Hematopoietic multipotent progenitor cell treated with erythropoietin and hydrocortisone succinate and interleukin-3 and kit ligand, for 17 days (in vitro differentiated cells): ENCODE measurements at regions not wholly inside any gene's neighbourhood (a gene's known extent, or its start where the extent isn't known, plus 50 kb on each side); places are given as distances from the start of the nearest gene placed in this dataset.

Experiments used
- DNase-seq: peaks from one replicate; pipeline ENCODE4 v3.0.0-alpha.2; 2015; ENCODE audit warnings: low spot score

GRCh38 chr3:188940573-188940932, 231.2 kb upstream of the TPRG1 start:
- DNase-seq, result no peak

DNA sequence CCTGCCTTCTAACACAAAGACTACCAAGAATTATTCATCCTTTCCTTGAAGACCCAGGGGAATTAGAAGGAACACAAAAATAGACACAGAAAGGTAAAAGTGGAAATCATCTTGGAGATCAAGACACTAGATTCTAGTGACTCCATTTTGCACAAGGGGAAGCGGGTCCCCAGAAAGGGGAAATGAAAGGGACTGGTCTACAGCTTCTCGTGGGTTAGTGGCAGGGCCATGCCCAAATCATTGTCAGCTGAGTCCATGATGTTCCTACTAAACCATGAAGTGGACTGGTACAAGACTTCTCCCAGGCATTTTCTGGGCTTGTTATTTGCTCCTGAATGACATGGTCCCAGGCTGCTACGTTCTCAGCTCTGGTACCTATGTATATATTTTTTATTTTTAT, 230.7 kb upstream of the TPRG1 start:
- no peak for DNase-seq

DNA sequence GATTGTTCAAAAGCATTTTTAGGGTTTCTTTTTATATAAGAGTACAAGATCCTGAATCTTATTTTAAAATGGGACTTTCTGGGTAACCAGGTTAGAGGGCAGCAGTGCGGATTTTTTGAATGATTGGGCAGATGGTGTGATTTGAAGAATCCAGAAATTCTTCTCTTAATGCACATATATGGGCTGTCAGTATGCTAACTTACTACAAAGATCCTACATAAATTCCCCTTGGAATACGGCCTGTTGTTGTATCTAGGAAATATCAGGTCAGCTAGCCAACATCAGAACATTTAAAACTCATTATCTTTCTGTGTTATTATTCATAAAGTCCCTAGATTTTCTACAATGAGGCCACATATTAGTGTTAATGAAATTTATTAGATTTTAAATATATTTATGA, 229.6 kb upstream of the TPRG1 start:
- no peak for DNase-seq

DNA sequence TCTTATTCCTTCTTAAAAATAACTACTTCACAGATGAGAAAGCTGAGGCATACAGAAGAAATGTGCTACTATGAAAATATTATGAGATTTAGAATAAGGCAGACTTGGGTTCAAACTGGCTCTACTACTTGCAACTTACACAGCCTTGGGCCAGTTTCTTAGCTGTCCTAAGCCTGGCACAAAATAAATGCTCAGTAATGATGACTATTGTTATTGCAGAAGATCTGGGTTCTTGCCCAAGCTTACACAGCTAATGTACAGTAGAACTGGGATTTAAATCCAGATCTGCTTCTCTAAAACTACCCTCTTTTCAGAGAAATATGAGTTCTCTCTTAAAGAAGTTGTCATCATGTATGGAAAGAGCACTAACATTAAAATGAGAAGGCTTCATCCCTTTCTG, 228.2 kb upstream of the TPRG1 start:
- no peak for DNase-seq

- no peak for DNase-seq
These were observed 227.7 kb upstream of the TPRG1 start for GRCh38 chr3:188944108-188944507.

DNA sequence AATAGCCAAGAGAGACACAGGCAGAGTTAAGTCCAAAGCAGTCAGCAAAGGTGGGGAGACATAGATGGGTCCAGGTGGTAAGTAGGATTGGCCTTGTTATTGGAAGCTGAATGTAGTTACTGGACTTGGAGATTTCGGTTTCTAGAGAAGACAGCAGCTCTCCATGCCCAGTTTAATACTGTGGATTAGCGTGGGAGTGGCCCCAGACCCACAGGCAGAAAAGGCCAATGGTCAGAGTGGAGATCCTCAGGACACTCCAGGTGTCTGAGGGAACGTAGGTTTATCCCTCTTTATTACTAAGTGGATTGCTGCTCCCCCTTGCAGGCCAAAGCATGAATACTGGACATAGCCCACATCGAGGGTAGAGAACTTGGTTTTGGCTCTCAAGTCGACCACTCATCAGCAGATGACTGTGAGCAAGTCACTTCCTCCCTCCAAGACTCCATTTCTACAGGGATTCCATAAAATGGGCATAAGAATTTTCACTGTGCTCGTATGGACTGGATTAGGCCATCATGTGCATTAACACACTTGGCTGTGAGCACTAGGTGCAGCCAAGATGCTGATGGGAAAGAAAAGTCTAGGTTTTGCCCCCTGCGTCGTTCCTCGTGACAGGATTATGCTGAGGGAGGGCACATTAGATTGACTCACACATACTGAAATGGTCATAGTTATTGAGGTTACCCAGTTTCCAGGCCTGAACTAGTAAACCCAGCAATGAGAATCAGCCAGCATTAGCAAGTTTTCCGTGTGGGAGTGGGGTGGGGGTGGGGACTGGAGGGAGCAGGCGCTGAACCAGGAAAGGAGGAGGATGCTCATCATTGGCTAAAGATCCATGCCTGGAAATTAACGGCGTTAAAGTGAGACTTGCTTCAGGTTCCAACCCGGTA, 225.2 kb upstream of the TPRG1 start:
- no peak for DNase-seq

DNA sequence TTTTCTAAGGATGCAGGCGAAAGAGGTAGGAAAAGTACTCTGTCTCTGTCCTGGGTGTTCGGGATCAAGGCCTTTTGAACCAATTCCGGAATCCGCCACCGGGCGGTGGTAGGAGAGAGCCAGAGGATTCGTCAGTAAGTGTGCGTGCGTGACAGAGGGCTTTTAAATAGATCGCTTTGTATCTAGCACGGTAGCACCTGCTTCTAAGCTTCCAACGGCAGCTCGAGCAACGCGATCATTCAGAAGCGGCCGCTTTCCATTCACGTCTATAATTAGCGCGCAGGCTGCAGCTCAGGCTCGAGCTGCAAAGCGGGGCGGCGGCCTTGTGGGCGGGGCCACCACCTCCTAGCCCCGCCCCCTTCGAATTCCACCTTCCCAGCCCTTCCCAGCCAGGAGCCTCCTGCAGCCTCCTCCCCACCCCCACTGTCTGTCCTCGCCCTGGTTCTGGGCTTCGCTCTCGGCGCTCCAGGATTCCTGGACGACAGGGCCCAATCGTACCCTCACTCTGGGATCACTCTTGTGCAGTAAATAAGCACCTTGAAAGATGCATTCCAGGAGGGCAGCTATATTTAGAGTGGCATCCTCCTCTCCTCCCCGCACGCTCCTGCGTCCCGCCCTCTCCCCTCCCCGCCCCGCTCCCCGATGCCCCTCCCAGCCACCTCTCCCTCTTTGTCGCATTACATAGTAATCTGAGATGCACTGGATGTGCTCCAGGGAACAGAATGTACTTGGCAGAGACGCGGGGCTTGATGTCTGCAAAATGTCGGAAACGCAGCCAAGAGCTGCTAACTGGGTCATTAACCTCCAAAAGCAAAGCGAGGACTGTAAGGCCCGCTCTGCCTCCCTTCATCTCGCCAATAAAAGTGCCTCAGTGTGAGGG, 224.1 kb upstream of the TPRG1 start:
- no peak for DNase-seq

GRCh38 chr3:188948281-188948996, 223.3 kb upstream of the TPRG1 start:
- no peak for DNase-seq

DNA sequence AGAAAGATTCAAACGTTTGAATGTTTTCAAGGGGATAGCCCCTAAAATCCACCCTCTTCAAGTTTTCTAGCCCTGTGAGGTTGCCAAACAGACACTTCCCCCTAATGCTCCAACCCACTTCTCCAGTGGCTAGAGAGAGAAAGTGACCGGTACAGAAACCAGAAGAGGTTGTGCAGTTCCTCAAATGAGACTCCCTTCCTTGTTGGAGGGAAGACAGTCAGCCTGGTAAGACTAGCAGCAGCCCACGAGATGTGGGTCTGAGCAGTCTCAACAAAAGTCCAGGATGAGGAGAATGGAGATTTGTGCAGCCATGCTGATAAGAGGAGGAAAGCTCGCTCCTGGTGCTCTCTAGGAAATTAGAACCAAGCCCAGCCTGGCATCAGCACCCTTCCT, 222.8 kb upstream of the TPRG1 start:
- DNase-seq, result no peak

GRCh38 chr3:188949456-188949855, 222.3 kb upstream of the TPRG1 start:
- DNase-seq, result no peak

DNA sequence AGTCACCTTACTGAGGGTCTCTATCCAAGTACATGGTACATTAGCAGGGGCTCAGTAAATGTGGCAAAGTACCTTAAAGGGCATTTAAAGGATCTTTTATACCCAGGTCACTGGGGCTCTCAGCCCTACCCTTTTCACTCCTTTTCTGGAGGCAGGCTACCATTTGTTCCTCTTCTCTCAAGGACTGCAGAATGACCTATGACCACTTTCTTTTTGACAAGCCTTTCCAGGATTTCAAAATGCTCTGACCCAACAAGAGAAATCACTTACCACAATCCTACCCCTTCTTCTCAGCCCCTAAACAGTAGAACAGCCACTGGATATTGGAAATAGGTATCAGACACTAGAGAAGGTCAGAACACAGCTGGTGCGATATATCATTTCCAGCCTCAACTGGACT, 221.8 kb upstream of the TPRG1 start:
- no peak for DNase-seq

DNA sequence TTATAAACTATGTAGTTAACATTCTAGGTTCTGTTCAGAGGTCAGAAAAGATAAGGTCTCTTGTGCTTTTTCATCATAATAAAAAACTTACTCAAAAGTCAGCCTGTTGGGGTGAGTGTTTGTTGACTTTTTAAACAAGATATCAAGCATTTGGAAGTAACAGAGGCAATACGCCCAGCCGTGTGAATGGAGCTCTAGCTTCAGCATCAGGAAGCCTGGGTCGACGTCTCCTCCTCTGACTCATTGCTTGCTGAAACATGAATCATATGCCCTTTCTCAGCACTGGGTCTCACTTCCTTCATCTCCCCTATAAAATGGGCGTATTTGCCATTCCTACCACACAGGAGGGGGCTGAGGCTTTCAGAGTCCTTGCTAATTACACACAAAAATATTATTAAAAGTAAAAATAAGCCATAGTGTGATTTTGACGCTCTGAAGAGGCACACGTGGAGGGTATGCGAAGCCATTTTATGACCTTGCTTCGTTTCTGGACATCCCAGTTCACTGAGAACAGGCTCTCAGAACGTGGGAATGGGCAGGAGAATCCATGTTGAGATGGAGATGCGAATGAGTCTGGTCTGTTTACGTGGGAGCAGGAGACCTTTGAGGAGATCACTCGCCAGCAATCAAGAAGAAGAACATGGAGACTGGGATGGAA, 220.8 kb upstream of the TPRG1 start:
- no peak for DNase-seq

DNA sequence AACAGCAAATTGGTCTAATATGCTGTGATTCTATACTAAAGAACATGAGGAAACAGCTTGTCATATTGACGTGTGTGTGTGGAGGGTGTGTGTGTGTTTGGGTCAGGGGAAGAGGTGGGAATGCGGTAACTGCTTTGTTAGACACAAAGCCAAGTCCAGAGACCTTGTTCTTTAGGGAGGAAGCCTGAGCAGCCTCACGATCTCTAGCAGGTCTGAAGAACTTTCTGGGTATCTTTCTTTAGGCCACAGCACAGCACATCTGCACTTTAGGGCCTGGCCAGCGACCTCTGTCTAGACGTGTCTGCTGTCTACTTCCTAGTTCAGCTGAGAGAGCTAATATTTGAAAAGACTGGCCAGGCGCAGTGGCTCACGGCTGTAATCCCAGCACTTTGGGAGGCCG, 220.0 kb upstream of the TPRG1 start:
- DNase-seq, result no peak

- peak; percentile 39 for DNase-seq
These were observed 217.1 kb upstream of the TPRG1 start for GRCh38 chr3:188954590-188955208.

DNA sequence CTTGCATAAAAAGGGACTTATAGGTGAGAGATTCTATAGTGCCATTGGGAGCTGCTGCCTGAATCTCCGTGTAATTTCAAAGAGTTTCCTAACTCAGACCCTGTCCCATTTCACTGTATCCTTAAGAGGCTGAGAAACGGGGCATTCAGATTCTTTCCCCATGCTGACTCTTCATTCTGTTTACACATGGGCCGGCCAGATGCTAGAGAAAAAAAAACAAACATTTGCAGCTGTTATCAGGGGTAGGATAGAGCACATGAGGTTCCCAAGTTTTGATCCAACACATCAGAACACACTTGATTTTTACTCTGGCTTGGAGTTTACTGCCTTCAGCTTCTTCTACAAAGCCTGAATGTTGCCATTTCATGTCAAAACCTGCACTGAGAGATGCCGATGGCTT, 215.9 kb upstream of the TPRG1 start:
- DNase-seq, result no peak

- peak; percentile 9 for DNase-seq
These were observed 214.8 kb upstream of the TPRG1 start for GRCh38 chr3:188956839-188957489.

- no peak for DNase-seq
These were observed 212.8 kb upstream of the TPRG1 start for GRCh38 chr3:188959013-188959412.

GRCh38 chr3:188962253-188963247, 209.2 kb upstream of the TPRG1 start:
- DNase-seq, result no peak

- DNase-seq, result no peak
These were observed 206.8 kb upstream of the TPRG1 start for GRCh38 chr3:188964957-188965356.

DNA sequence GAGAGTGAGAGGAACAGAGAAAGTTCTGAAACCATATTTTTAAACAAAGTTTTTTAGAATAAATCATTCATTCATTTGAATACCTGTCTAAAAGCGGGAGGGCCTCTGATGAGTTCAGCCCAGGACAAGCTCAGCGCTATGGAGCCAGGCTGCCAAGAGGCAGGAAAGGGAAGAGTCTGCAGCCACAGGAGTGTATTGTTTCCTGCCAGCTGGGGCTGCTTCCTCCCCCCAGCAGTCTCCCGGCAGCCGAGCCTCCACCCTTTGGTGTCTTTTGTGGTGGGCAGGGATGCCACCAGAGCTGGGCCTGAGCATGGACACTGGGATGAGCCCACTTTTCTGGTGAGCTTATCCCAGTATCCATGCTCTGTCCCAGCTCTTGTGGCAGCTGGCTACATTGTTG, 199.5 kb upstream of the TPRG1 start:
- DNase-seq, result no peak
